Adrenal gland (tissue), 9 donors: ENCODE measurements at regions not wholly inside any gene's neighbourhood (a gene's known extent, or its start where the extent isn't known, plus 50 kb on each side); places are given as distances from the start of the nearest gene placed in this dataset.

Experiments used
- DNase-seq, 7 donors: peaks; one replicate each; pipeline ENCODE4 v3.0.0-alpha.2; 2019 to 2020
- H3K27ac ChIP-seq, 5 donors: fragments of 200-600 bp; sonication (generic) in 4 of 5; 1 replicate in 3 of 5; 2 replicates in 2 of 5; pipeline versions ENCODE4 v1.5.1 to v1.8.0; 2016 to 2020; ENCODE audit warnings: mild to moderate bottlenecking in 1 of 5
- H3K27me3 ChIP-seq: fragments of 200-600 bp; 2 replicates; pipeline ENCODE4 v1.8.0; 2021
- H3K36me3 ChIP-seq, 2 donors: fragments of 200-600 bp; replicated peaks in 1 of 2; 1 replicate in 1 of 2; 2 replicates in 1 of 2; pipeline versions ENCODE4 v1.5.1 to v1.8.0; 2018 to 2022
- H3K4me1 ChIP-seq, 2 donors: fragments of 200-600 bp; replicated peaks in 1 of 2; 1 replicate in 1 of 2; 2 replicates in 1 of 2; pipeline versions ENCODE4 v1.5.1 to v1.8.0; 2018 to 2021
- H3K4me3 ChIP-seq, 4 donors: fragments of 200-600 bp; sonication (generic) in 3 of 4; one replicate each; pipeline ENCODE4 v1.5.1; 2016 to 2018
- H3K9me3 ChIP-seq, 3 donors: fragments of 200-600 bp; sonication (generic) in 1 of 3; replicated peaks in 1 of 3; 1 replicate in 2 of 3; 2 replicates in 1 of 3; pipeline versions ENCODE4 v1.5.1 to v1.8.0; 2016 to 2021
- POLR2A ChIP-seq, 2 donors: fragments of 450-650 bp; IDR thresholded peaks; one replicate each; pipeline ENCODE4 v1.6.1; 2017; ENCODE audit warnings: antibody characterized with exemption in 2 of 2, mild to moderate bottlenecking in 2 of 2, moderate library complexity in 1 of 2
- WGBS, 4 donors: extraction: QIAGEN DNeasy Blood & Tissue Kit in 2 of 4; methylation state at CpG; one replicate each; pipeline versions ENCODE4 v1.1.5 to v1.1.7; 2013 to 2017; 5-methylcytosine and 5-hydroxymethylcytosine counted together
- intact Hi-C, 2 donors: fragments of 100-400 bp; cut with DNase I; formaldehyde crosslinking; loops; one replicate each; pipeline versions ENCODE4 v1.14.1 to v1.15.0; 2022 to 2023
- TF ChIP-seq, protein P1 (sequence below), 6 experiments: fragments of 450-650 bp in 4 of 6; fragments of 200-600 bp in 2 of 6; sonication (generic) in 1 of 6; IDR thresholded peaks; 1 replicate in 5 of 6; 2 replicates in 1 of 6; pipeline versions ENCODE4 v1.5.1 to v1.8.0; 2016 to 2021; ENCODE audit warnings: antibody characterized with exemption in 6 of 6, mild to moderate bottlenecking in 2 of 6, moderate library complexity in 1 of 6
- donor health status: healthy with polysubstance abuse.
- donor health status: Bipolar disorder and iron deficiency.
- donor health status: DM: yes; HTN: yes; CAD: no.
- donor health status: DM: no; HTN: no; CAD: no.
- donor health status: DM: no; HTN: no; CAD: no.

- Histone ChIP-seq H3K4me1 (no peaks in the 10 kb centered on the region), H3K4me3 (no peak overlapping the region), H3K27me3 (no peaks in the 10 kb centered on the region), H3K9me3 (no peaks in the 10 kb centered on the region), H3K36me3 (no peaks in the 10 kb centered on the region), H3K27ac (no peak overlapping the region)
- TF ChIP-seq, protein P1, sequence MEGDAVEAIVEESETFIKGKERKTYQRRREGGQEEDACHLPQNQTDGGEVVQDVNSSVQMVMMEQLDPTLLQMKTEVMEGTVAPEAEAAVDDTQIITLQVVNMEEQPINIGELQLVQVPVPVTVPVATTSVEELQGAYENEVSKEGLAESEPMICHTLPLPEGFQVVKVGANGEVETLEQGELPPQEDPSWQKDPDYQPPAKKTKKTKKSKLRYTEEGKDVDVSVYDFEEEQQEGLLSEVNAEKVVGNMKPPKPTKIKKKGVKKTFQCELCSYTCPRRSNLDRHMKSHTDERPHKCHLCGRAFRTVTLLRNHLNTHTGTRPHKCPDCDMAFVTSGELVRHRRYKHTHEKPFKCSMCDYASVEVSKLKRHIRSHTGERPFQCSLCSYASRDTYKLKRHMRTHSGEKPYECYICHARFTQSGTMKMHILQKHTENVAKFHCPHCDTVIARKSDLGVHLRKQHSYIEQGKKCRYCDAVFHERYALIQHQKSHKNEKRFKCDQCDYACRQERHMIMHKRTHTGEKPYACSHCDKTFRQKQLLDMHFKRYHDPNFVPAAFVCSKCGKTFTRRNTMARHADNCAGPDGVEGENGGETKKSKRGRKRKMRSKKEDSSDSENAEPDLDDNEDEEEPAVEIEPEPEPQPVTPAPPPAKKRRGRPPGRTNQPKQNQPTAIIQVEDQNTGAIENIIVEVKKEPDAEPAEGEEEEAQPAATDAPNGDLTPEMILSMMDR (IDR thresholded peaks at IDR 0.05), result no peak
- TF ChIP-seq POLR2A (IDR thresholded peaks at IDR 0.05), result no peak
- no peak for DNase-seq
- intact Hi-C loops, result no loop called here
These were observed 122.7 kb upstream of the SESN3 start for GRCh38 chr11:95353706-95354105.

DNA sequence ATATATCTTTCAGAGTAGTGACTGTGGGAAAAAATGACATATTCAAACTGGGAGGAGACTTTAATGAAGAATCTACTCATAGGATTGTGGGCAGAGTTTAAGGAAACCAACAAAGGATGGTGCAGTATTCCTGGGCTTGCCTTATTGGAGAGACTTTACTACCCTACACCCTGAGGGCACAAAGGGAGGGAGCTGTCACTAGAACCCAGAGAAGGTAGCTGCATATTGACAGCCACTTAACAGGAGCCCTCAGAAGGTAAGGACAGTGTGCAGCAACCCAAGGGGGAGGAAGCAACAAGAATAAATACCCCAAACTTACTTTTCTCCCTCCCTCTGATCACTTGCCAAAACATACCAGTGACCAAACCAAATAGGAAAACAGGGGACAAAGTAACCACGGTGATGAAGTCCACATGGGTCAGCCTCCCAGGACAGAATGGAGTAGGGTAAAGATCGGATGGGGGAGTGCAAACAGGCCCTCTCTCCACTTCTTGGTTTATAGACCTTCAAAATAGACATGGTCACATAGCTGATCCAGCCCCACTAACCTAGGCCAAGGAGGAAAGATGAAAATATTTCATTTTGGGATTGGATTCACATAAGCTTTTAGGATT is 121.8 kb upstream of the SESN3 start:
- no peak for DNase-seq
- Histone ChIP-seq H3K27ac (no peak overlapping the region), H3K4me1 (no peaks in the 10 kb centered on the region), H3K4me3 (no peak overlapping the region), H3K27me3 (no peaks in the 10 kb centered on the region), H3K36me3 (no peaks in the 10 kb centered on the region), H3K9me3 (no peaks in the 10 kb centered on the region)
- intact Hi-C loops, result no loop called here
- whole genome bisulfite sequencing, 4 donors, result 79 to 88% (median 86%) methylated on average over 2 of the region's 2 CpGs
- TF ChIP-seq, protein P1 (IDR thresholded peaks at IDR 0.05), result no peak
- no peak for TF ChIP-seq POLR2A (IDR thresholded peaks at IDR 0.05)

GRCh38 chr11:95349345-95349942 is 118.4 kb upstream of the SESN3 start:
- Histone ChIP-seq H3K36me3 (no peaks in the 10 kb centered on the region), H3K27ac (no peak overlapping the region), H3K9me3 (no peaks in the 10 kb centered on the region), H3K4me1 (no peaks in the 10 kb centered on the region), H3K4me3 (no peak overlapping the region), H3K27me3 (no peaks in the 10 kb centered on the region)
- DNase-seq, result no peak
- intact Hi-C loops, result no loop called here
- no peak for TF ChIP-seq POLR2A (IDR thresholded peaks at IDR 0.05)
- TF ChIP-seq, protein P1 (IDR thresholded peaks at IDR 0.05), result no peak

DNA sequence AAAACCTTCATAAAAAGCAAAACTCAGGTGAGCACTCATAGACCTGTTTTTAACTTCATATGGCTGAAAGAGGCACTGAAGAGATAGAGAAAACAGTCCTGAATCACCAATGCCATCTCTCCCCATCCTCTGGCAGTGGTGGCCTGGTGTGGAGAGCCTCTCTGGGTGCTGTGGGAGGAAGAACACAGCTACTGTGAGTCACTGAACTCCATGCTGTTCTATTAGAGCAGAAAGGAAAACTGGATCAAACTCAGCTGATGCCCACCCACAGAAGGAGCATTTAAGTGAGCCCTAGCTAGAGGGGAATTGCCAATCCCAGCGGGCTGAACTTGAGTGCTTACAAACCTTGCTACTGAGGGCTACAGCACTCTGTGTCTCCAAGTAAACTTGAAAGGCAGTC is 115.3 kb upstream of the SESN3 start:
- Histone ChIP-seq H3K27ac (no peak overlapping the region), H3K4me1 (no peaks in the 10 kb centered on the region), H3K27me3 (no peaks in the 10 kb centered on the region), H3K9me3 (no peaks in the 10 kb centered on the region), H3K36me3 (no peaks in the 10 kb centered on the region), H3K4me3 (no peak overlapping the region)
- WGBS, 4 donors, result 93 to 100% (median 97%) methylated on average over 1 of the region's 1 CpG
- TF ChIP-seq, protein P1 (IDR thresholded peaks at IDR 0.05), result no peak
- no peak for TF ChIP-seq POLR2A (IDR thresholded peaks at IDR 0.05)
- intact Hi-C loops, result no loop called here
- DNase-seq, result no peak
